Fibroblast of skin of left quadriceps (primary cell): ENCODE measurements at regions not wholly inside any gene's neighbourhood (a gene's known extent, or its start where the extent isn't known, plus 50 kb on each side); places are given as distances from the start of the nearest gene placed in this dataset.
"Not testable (repeated sequence)": the region's sequence is repeated elsewhere in the genome, so short reads cannot be mapped to it uniquely, and the experiment has no call there.

Experiments
- DNase-seq, 2 experiments: peaks; one replicate each; pipeline ENCODE4 v3.0.0-alpha.2; 2013; ENCODE audit warnings: low read depth in 2 of 2

DNA sequence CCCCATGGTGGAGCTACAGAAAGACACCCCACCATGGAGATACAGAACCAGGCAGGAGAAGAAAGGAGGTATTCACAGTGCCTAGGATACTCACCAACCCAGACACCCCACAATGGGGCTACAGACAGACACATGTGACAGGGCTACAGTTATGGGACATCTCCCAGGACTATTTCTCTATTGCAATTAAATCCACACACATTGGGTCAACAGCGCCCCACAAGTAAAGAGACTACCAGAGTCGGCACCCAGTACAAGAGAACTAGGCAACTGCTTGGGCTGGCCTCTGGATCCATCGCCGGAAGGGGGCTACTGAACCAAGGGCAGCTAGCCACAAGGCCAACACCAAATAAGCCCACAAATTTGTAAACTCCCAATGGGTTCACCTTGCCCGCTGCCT lies 310.1 kb upstream of the NCKAP5 start:
- DNase-seq = no peak

DNA sequence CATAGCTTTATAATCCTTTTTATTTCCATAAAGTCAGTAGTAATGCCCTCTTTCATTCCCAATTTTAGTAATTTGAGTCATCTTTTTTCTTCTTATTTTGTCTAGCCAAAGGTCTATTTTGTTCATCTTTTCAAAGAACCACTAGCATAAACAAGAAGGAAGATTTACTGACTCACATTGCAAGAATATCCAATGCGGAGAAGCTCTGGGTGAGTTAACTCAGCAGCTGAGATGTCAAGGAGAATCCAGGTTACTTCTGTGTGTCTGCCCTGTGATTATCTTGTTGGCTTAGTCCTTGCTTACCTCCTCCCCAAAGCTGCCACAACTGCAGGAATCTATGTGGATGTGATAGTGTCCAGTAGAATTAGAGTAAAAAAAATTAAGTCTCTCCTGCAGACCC lies 311.4 kb upstream of the NCKAP5 start:
- no peak for DNase-seq

DNA sequence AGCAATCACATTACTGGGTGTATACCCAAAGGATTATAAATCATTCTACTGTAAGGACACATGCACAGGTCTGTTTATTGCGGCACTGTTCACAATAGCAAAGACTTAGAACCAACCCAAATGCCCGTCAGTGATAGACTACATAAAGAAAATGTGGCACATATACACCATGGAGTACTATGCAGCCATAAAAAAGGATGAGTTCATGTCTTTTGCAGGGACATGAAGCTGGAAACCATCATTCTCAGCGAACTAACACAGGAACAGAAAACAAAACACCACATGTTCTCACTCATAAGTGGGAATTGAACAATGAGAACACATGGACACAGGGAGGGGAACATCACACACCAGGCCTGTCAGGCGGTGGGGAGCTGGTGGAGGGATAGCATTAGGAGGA lies 313.9 kb upstream of the NCKAP5 start:
- not testable (repeated sequence) for DNase-seq

DNA sequence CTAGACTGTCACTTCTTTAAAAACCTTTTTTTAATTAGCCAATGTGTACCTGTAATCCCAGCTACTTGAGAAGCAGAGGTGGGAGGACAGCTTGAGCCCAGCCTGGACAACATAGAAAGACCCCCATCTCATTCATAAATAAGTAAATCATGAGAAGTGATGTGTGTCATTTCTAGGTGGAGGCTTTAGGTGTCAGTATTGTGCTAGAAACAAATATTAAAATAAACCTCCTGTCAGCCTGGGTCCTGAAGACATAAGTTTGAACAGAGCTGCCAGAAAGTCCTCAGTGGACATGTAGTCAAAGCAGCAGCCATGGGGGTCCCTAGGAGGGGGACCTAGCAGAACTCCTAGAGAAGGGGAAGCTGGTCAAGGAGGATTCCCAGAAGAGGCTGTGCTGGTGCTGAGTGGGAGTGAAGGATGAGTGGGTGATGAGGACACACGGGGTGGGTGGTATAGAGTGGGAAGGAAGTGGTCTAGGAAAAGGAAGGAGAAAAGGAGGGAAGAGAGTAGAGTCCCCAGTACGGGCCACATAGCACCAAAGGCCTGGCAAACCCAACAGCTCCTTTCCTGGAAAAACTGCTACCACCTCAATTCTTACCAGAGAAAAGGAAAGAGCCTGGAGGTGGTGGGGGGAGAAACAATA lies 316.6 kb upstream of the NCKAP5 start:
- no peak for DNase-seq

DNA sequence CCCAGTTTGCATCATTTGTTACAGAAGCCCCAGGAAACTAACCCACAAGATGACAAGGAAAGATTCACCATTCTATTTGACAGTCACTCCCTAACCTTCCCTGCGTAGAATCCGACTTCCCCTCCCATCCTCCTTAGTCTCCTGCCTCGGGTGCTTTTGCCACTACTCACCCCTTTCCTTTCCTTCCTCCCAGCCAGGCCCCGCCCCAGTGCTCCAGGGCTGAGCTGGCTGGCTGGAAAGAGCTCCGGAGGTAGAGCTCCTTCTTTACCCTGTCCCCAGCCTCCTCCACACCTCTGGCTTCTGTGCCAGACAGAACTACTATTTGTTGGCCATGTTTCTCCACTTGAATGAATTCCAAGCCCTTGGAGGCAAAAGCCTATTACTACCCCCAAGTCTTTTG lies 317.6 kb upstream of the NCKAP5 start:
- DNase-seq = no peak

DNA sequence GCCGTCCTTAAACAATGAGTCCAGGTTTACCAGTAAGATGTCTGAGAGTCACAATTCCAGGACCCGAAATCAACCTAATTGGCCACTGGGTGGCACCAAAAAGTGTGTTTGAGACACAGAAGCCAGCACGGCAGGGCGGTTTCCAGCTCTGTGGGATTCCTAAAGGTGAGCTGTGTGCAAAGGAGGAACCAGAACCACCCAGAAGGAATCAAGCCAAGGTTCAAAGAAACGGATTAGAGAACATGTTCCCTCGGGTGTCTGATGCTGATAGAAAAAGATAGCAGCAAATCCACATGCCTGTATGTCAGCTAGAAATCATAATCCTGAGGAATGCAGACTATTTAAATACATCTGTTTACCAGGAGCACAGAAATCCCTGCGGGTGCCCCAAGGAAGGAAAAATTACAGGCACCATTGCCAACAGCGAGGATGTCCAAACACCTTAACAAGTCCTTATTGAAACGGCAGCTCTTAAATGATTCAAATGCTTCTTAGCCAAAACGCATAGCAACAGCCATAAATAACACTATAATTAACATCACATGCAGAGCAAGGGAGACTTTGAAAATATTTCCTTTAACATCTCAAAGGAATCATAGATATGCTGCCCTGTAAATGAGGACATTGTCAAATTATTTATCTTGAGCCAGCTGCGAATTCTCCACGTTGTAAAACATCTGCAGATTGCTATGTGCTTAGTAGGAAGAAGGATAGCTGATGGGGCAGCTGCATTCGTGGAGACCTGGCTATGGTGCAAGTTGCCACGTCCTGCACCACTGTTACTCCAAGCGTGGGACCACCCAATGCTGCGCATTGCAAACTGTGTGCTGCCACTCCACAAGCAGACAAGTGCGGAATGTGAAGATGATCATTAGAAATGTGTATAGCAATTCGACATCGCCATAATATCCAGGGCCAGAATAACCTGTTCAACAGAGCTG lies 318.7 kb upstream of the NCKAP5 start:
- DNase-seq = peak; percentile 88 to 93

DNA sequence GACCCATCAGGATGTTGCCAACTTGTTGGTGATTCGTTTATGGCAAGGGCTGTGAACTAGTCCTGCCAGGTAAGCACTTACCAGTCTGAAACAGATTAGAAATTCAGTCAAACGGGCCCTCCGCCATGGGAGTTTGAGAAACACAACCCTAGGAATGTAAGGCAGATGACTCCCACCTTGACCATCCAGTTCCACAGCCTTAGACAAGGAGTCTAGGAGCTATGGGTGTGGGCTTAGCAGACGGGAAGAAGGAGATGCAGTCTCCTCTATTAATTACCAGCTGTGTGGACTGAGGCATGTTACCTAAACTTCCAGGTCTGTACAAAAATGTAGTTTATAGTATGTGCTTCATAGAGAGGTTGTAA lies 319.4 kb upstream of the NCKAP5 start:
- no peak for DNase-seq

DNA sequence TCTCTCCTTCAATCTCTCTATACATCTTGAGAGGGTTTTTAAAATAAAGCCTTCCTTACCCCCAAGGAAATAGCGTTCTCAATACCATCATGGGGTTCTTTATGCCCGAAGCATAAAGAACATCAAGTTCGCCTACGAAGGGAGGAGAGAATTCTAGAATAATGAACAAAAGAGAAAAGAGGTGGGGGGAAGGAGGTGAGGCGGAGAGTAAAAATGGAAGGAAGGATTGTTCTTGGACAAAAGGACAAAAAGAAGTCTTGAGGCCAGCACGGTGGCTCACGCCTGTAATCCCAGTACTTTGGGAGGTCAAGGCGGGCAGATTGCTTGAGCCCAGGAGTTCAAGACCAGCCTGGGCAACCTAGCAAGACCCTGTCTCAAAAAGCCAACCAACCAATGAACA lies 319.8 kb upstream of the NCKAP5 start:
- DNase-seq = no peak

DNA sequence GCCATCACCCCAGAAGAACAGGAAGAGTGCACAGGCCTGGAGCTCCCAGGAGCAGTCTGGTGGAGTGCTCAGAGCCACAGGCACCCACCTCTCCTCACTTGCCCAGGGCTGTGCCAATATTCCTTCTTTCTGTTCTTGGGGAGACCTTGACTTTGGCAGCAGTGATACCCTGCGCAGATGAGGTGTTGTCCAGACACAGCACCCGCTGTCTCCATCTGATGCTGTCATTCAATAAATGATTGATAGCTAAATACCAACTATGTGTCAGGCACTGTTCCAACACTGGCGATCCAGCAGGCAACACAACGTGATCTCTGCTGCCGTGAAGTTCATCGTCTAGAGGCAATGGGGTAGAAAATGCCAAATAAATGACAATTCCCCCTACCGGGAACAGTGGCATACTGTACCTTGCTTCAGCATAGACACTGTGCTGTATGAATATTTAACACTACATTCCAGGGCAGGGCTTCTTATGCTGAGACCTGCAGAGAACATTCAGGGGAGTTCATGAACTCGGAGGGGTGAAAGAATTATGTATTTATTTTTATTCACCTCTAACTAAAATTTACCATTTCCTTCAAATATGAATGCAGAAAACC lies 320.5 kb upstream of the NCKAP5 start:
- DNase-seq = no peak

DNA sequence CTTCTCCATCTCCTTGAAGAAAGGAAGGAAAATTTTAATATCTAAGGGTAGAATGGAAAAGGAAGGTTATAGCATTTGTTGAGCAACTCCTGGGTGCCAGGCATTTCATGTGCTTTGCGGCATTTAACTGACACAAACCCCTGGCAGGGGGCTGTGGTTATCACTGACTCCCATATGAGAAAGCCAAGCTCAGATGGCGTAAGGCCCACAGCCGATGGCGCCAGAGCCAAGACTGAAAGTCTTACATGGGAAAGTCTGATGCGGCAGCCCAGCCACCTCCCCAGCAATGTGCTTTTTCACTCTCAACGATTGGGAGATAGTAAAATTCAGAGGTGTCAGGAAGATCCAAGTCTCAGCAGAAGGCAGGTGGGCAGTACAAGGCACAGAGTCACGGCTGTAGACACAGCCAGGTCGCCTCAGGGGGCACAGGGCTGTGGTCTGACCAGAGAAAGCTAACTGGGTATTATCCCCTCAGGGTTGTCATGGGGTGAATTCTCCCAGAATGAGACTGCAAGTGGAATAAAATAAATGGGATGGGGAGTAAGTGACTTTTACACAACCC lies 324.2 kb upstream of the NCKAP5 start:
- no peak for DNase-seq

DNA sequence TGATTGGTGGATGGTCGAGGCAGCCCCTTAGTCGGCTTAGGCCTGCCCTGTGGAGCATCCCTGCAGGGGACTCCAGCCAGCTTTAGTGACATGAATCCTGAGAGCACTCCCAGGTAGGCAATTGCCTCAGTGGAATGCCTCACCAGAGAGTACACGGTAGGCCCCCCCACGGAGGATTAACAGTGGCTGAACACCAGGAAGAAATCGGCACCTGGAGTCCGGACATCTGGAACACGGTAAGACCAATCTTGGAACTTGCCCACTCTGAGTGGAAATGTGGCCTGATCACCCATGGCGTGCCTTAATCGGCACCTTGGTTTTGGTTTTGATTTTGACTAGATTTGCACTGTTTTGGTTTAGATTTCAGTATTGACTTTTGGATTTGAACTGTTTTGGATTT lies 326.2 kb upstream of the NCKAP5 start:
- DNase-seq = no peak

DNA sequence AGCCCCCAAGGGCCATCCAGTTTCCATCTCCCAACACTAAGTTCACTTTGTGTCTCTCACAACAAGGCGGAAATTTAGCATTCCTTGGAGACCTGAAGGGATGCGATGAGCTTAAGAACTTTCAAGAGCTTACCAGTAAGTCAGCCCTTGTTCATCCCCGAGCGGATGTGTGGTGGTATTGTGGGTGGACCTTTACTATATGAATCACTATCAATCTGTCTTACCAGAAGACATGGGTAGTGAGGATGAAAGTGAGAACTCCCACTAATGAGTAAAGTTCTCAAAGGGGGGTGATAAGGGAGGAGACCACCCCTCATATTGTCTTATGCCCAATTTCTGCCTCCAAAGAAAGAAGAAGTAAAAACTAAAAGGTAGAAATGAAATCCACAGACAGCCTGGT lies 329.6 kb upstream of the NCKAP5 start:
- not testable (repeated sequence) for DNase-seq

DNA sequence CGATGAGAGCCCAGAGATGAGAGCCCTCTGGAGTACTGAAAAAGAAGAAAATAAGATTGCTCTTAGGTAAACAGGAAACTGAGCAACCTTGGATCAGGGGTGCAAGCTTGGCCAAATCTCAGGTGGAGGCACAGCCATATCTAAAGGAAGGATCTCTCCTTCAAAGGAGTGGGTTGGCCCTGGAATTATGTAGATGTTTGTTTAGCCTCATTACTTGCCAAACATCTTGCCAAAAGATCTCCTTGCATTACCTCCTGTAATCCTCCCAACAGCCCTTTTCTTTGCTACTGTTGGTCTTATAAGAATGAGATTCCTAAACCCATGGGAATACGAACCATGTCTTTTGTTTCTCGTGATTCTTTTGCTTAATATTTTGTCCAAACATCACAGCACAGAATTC lies 332.6 kb upstream of the NCKAP5 start:
- no peak for DNase-seq

DNA sequence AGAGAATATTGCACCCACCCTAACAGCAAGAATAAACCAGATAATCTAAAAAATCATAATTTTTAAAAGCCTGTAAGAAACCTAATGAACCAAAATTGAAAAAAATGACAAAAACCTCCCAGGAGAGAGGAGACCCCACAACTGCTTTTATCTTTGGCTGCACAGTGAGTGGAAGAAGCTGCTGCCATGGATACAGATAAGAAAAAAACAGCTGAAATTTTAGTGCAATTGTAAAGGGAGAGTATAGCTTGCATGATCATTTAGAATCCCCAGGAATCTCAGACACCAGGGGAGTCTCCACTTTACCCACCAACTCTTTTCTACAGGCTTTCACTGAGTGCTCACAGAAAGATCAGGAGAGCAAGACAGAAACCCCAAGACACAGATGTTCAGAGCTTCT lies 338.1 kb upstream of the NCKAP5 start:
- DNase-seq = no peak

DNA sequence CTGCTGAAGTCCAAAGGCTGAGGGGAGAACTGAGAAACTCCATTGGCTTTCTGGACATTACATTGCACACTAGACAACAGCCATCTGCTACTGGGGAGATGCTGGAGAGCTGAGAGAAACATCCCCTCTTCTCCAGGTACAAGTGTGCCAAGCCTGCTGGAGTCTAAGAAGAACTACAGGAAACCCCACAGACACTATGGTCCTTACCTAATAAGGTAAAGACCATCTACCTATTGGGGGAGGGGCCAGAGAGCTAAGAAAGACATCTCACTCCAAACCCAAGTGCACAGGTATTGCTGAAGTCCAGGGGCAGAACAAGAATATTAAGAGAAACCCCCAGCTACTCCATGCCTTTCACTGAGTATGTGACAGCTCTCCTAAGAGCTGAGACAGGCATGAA lies 338.7 kb upstream of the NCKAP5 start:
- DNase-seq = no peak

DNA sequence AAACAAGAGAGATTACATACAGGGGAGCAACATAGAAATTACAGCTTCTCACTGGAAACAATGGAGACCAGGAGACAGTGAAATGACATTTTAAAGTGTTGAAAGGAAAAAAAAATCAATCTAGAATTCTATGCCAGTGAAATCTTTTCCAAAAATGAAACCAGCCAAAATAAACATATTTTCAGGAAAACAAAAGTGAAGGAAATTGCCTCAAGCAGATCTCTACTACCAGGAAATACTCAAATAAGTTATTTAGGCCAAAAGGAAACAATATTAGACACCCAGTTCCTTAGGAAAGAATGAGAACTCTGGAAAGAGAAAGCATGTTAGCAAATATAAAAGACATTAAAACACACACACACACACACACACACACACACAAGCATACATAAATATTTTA lies 339.9 kb upstream of the NCKAP5 start:
- no peak for DNase-seq

DNA sequence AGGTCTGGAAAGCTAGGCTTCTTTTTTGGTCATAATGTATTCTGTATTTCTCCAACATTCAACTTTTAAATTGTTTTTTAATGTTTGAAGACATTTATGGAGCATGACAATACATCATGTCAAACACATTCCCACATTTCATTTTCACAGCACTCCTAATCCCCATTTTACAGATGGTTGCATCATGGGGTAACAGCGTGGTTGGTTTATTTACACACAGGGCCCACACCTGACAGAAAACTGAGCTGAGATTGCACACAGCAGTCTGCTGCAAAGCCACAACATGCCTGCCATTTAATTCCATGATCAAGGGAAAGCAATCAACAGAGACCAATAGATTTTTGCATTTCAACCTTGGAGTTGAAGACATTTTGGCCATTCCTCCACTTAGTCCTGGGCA lies 335.7 kb upstream of the MGAT5 start:
- DNase-seq = no peak

DNA sequence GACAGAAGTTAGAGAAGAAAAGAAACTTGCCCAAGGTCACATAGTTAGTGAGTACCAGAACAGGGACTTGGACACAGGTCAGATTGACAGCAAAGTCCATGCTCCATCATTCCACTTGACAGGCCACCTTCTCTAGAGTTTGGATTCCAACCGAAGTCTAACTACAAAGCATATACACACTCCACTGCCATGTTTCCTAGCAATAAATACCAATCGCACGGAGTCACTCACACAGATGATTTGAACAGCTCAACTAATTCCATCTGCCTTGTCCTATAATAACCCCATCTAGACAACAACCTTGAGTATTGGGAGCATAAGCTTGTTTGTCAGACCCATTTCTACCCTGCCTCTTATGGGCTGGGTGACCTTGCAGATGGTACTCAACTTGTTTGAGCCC lies 334.6 kb upstream of the MGAT5 start:
- DNase-seq = no peak

DNA sequence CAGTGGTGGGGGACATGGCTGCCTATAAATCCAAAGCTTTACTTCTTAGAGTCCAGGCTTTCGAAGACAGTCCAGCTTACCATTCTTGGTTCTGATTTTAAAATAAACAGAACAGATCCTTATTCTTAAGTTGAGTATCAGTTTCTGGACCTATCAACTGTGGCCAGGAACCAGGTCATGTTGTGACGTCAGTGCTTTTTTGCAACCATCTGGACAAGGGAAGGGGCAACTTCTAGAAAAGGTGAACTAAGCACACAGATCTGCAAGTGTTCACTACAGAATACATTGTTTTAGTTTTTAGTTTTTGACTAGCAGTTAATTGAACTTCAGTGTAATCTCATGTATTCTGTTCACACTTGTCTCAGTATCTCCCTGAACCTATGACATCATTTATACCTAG lies 326.0 kb upstream of the MGAT5 start:
- no peak for DNase-seq

DNA sequence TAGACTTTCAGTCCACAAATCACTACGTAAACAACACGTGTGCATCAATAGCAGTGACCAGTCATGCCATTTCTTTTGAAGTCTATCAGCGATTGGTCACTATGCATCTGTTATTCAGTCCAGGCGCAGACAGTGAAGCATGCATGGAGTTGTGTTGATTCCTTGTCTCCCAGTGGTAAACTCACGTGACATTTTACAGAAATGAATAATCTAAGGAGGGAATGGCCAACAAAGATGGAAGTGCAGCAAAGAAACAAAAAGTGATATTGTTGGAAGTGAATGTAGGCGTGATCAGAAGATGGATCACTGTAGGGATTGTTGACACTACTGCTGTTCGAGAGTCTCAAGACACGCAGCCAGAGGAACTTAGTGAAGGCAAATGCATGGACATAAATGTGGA lies 317.8 kb upstream of the MGAT5 start:
- DNase-seq = no peak

DNA sequence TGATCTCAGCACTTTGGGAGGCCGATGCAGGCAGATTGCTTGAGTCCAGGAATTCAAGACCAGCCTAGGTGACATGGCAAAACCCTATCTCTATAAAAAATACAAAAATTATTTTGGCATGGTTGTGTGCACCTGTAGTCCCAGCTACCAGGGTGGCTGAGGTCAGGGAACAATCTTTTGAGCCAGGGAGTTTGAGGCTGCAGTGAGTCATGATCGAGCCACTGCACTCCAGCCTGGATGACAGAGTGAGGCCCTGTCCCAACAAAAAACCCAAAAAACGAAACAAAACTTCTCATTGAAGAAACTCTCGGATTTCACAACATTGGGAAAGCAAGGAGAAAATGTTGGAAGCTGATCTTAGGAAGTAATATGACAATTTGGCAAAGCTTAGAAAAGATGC lies 317.3 kb upstream of the MGAT5 start:
- no peak for DNase-seq

DNA sequence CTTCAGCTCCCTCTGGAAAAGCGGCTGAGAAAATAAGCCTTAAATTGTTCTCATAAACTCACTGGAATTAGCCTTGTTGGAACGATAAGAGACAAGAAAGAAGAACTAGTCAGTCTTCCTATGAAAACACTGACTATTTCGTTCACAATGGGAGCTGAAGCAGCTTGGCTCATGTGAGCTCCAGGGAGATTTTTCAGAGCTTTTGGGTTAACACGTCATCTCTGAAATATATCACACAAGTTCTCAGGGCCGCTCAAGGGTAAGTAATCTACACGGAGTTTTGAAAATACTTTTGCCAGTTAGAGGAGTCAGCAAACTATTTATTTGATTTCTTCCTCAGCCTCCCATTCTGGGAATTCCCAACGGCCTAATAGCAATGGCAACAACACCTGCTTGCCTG lies 316.2 kb upstream of the MGAT5 start:
- no peak for DNase-seq

DNA sequence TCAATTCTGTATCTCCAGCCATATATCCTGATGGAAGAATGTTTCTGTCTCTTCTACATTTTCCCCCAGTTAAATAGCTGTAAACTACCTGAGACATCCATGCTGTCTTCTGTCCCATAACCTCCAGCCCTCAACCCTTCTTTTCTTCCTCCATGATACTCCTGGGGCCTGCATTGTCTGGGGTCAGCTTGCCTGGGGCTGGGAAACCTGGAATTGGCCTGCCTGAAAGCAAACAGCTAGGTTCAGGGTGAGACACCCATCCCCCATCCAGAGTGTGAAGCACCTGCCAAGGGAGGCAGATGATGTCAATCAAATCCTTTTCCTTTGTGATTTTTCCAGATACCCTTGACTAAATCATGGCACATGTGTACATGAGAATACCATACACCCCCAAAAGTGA lies 313.7 kb upstream of the MGAT5 start:
- DNase-seq = no peak
